K562 (cell line): ENCODE measurements at regions not wholly inside any gene's neighbourhood (a gene's known extent, or its start where the extent isn't known, plus 50 kb on each side); places are given as distances from the start of the nearest gene placed in this dataset.

Experiments used
- ATAC-seq: fragments of 200-7000 bp; cut with Tn5 transposase; 3 replicates; pipeline ENCODE4 v1.9.1; 2020; ENCODE audit warnings: moderate library complexity
- BruUV-seq: library from RNA; stranded (reverse); fragments of 400-500 nt; replicated peaks from 2 replicates; lab custom pipeline; 2021; lab: Mats Ljungman, UMichigan
- CTCF ChIA-PET: fragments of 300-600 bp; formaldehyde crosslinking; extraction: SDS; loops from one replicate; lab custom pipeline; 2021; ENCODE audit warnings: low intra/inter-chr PET ratio; lab: Yijun Ruan, JAX
- POLR2A ChIA-PET: fragments of 300-600, 350-650 bp; sonication (Branson Sonifier 250); formaldehyde crosslinking; extraction: SDS; loops from one replicate; lab custom pipeline; 2021; ENCODE audit warnings: antibody characterized with exemption, inconsistent platforms; lab: Yijun Ruan, JAX
- DNase-seq, 4 experiments: peaks; one replicate each; pipeline versions ENCODE4 v3.0.0 to v3.0.0-alpha.2; 2011 to 2018; ENCODE audit warnings: low spot score in 3 of 4, mixed read lengths in 3 of 4; ENCODE audit errors: extremely low read depth in 1 of 4
- FAIRE-seq: peaks from 2 replicates; lab custom pipeline; 2011; peaks lifted over from hg19 to GRCh38; lab: Jason Lieb, UNC
- H2AFZ ChIP-seq: 2 replicates; pipeline ENCODE4 v1.6.0; 2011; ENCODE audit warnings: low read depth, low read length, control low read depth, inconsistent platforms
- H3K27ac ChIP-seq: fragments of 200-600 bp; 3 replicates; pipeline ENCODE4 v1.8.0; 2011; ENCODE audit warnings: low read depth, mild to moderate bottlenecking, control low read depth, inconsistent platforms, low read length, moderate library complexity, mixed read lengths; ENCODE audit errors: extremely low read depth
- H3K27me3 ChIP-seq, 2 experiments: fragments of 300-600 bp in 1 of 2; 2 replicates in 1 of 2; 3 replicates in 1 of 2; pipeline versions ENCODE4 v1.6.0 to v1.8.0; 2011; ENCODE audit warnings: inconsistent platforms in 2 of 2, low read length in 2 of 2, mild to moderate bottlenecking in 1 of 2, mixed read lengths in 1 of 2, moderate library complexity in 1 of 2; ENCODE audit not compliant: control insufficient read depth in 2 of 2, insufficient read depth in 2 of 2
- H3K36me3 ChIP-seq: fragments of 300-600 bp; 3 replicates; pipeline ENCODE4 v1.8.0; 2011; ENCODE audit warnings: mild to moderate bottlenecking, low read length, inconsistent platforms; ENCODE audit not compliant: control insufficient read depth, insufficient read depth
- H3K4me1 ChIP-seq, 2 experiments: fragments of 200-600 bp in 1 of 2; replicated peaks in 1 of 2; 2 replicates in 1 of 2; 3 replicates in 1 of 2; pipeline versions ENCODE4 v1.5.1 to v1.8.0; 2011; ENCODE audit warnings: inconsistent platforms in 2 of 2, low read length in 2 of 2, mild to moderate bottlenecking in 1 of 2, mixed read lengths in 1 of 2, moderate library complexity in 1 of 2; ENCODE audit not compliant: control insufficient read depth in 2 of 2, insufficient read depth in 2 of 2
- H3K4me2 ChIP-seq: 2 replicates; pipeline ENCODE4 v1.6.1; 2011; ENCODE audit warnings: low read length, control low read depth, inconsistent platforms, mixed read lengths; ENCODE audit not compliant: insufficient read depth
- H3K4me3 ChIP-seq: fragments of 200-600 bp; sonication (generic), shearing (Covaris generic); 2 replicates; pipeline ENCODE4 v1.5.1; 2016; ENCODE audit warnings: control low read depth, inconsistent platforms
- H3K79me2 ChIP-seq: fragments of 200-600 bp; 3 replicates; pipeline ENCODE4 v1.8.0; 2011; ENCODE audit warnings: low read length, inconsistent platforms; ENCODE audit not compliant: control insufficient read depth, insufficient read depth
- H3K9ac ChIP-seq, 2 experiments: 2 replicates each; pipeline versions ENCODE4 v1.6.0 to v1.6.1; 2011; ENCODE audit warnings: low read depth in 2 of 2, low read length in 2 of 2, control low read depth in 1 of 2, inconsistent platforms in 1 of 2, mild to moderate bottlenecking in 1 of 2, mixed read lengths in 1 of 2; ENCODE audit not compliant: insufficient read depth in 1 of 2
- H3K9me1 ChIP-seq: one replicate; pipeline ENCODE4 v1.6.0; 2011; ENCODE audit warnings: inconsistent platforms, mild to moderate bottlenecking, low read length, moderate library complexity; ENCODE audit not compliant: control insufficient read depth, insufficient read depth
- H3K9me3 ChIP-seq: replicated peaks from 2 replicates; pipeline ENCODE4 v1.5.1; 2011; ENCODE audit warnings: low read depth, low read length, inconsistent platforms; ENCODE audit not compliant: control insufficient read depth, insufficient read depth
- H4K20me1 ChIP-seq: replicated peaks from 2 replicates; pipeline ENCODE4 v1.6.1; 2011; ENCODE audit warnings: low read length, inconsistent platforms, mixed read lengths; ENCODE audit not compliant: control insufficient read depth, insufficient read depth
- MTA3 ChIP-seq: fragments of 450-650 bp; formaldehyde crosslinking; IDR thresholded peaks from 2 replicates; pipeline ENCODE4 v1.6.1; 2017; ENCODE audit warnings: mild to moderate bottlenecking, borderline replicate concordance
- RBM17 ChIP-seq: fragments of 200-400 bp; formaldehyde crosslinking; IDR thresholded peaks from 2 replicates; pipeline ENCODE4 v1.6.1; 2017; ENCODE audit warnings: low read depth, mild to moderate bottlenecking, low read length, borderline replicate concordance
- TAF9B ChIP-seq: fragments of 450-650 bp; IDR thresholded peaks from 2 replicates; pipeline ENCODE4 v1.6.1; 2018; ENCODE audit warnings: mild to moderate bottlenecking; ENCODE audit not compliant: partially characterized antibody
- ZNF830 ChIP-seq: fragments of 250-450 bp; sonication (Bioruptor Pico); IDR thresholded peaks from 2 replicates; pipeline ENCODE4 v1.5.0; 2021; ENCODE audit warnings: mild to moderate bottlenecking
- WGBS: fragments of 100-300 bp; shearing (Covaris generic); methylation state at CpG from one replicate; pipeline ENCODE4 v1.1.6; 2016; ENCODE audit warnings: low coverage, mixed read lengths; ENCODE audit not compliant: insufficient coverage; ENCODE audit errors: missing lambda C conversion rate; 5-methylcytosine and 5-hydroxymethylcytosine counted together
- in situ Hi-C: fragments of 300-500 bp; cut with MboI; formaldehyde crosslinking; loops from 4 replicates; pipeline ENCODE4 v1.15.0; 2018; ENCODE audit warnings: inconsistent platforms, mixed read lengths
- intact Hi-C: fragments of 100-400 bp; cut with micrococcal nuclease; formaldehyde crosslinking; loops from 2 replicates; pipeline ENCODE4 v1.14.2; 2022
- TF ChIP-seq, protein P1 (sequence below), 2 experiments: fragments of 450-650 bp in 1 of 2; sonication (generic) in 1 of 2; formaldehyde crosslinking in 1 of 2; IDR thresholded peaks; 2 replicates each; pipeline versions ENCODE4 v1.7.1 to v1.9.0; 2016 to 2022; ENCODE audit warnings: inconsistent platforms in 1 of 2, mild to moderate bottlenecking in 1 of 2, missing genetic modification reagents in 1 of 2

DNA sequence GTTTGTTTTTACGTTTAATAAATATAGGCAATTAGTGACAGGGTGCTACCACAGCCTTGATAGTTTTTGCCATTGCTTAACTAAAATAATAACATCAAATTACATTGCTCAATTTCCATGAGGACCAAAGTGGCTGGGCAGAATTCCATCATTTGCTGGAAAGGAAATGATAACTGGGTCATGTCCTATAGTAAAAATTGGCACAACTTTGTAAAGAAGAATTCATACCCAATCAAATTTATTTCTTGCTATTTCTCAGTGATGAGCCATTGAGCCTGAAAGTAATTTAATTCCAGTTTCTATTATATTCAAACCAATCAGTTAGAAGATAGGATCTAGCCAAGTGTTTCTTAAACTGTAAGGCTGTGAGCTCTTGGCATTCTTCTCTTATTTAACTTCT lies 102.2 kb upstream of the CTTNBP2 start:
- CTCF ChIA-PET = no interaction called here

More for the DNA sequence above, 102.2 kb upstream of the CTTNBP2 start:
- Histone ChIP-seq H4K20me1 (no peaks in the 10 kb centered on the region), H3K27ac (no peak overlapping the region), H3K4me2 (no peak overlapping the region), H3K9me1 (no peaks in the 10 kb centered on the region), H3K4me3 (no peak overlapping the region), H2AFZ (no peak overlapping the region), H3K79me2 (no peaks in the 10 kb centered on the region), H3K4me1 (no peaks in the 10 kb centered on the region), H3K9ac (no peak overlapping the region), H3K9me3 (no peaks in the 10 kb centered on the region), H3K36me3 (no peaks in the 10 kb centered on the region), H3K27me3 (no peaks in the 10 kb centered on the region)
- TF ChIP-seq, protein P1, sequence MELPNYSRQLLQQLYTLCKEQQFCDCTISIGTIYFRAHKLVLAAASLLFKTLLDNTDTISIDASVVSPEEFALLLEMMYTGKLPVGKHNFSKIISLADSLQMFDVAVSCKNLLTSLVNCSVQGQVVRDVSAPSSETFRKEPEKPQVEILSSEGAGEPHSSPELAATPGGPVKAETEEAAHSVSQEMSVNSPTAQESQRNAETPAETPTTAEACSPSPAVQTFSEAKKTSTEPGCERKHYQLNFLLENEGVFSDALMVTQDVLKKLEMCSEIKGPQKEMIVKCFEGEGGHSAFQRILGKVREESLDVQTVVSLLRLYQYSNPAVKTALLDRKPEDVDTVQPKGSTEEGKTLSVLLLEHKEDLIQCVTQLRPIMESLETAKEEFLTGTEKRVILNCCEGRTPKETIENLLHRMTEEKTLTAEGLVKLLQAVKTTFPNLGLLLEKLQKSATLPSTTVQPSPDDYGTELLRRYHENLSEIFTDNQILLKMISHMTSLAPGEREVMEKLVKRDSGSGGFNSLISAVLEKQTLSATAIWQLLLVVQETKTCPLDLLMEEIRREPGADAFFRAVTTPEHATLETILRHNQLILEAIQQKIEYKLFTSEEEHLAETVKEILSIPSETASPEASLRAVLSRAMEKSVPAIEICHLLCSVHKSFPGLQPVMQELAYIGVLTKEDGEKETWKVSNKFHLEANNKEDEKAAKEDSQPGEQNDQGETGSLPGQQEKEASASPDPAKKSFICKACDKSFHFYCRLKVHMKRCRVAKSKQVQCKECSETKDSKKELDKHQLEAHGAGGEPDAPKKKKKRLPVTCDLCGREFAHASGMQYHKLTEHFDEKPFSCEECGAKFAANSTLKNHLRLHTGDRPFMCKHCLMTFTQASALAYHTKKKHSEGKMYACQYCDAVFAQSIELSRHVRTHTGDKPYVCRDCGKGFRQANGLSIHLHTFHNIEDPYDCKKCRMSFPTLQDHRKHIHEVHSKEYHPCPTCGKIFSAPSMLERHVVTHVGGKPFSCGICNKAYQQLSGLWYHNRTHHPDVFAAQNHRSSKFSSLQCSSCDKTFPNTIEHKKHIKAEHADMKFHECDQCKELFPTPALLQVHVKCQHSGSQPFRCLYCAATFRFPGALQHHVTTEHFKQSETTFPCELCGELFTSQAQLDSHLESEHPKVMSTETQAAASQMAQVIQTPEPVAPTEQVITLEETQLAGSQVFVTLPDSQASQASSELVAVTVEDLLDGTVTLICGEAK (IDR thresholded peaks at IDR 0.05) = no peak
- TF ChIP-seq, protein P1 (CRISPR knock-in tag; IDR thresholded peaks at IDR 0.05) = no peak
- TF ChIP-seq RBM17 (no peak), TAF9B (no peak), MTA3 (no peak), ZNF830 (CRISPR knock-in tag) (no peak)
- DNase-seq = no peak
- ATAC-seq = no peak
- BruUV-seq = no TSS peak
- WGBS = 0% methylated on average over 1 of the region's 1 CpG
- no peak for FAIRE-seq
- POLR2A ChIA-PET = interaction anchor here (0.8 to 1.4 kb wide), 2 partner anchors 14 to 686 kb away, joined by 4 to 5 read pairs; no protein-coding TSS in a partner anchor
- in situ Hi-C loops = no loop called here
- intact Hi-C loops = no loop called here
